ENCODE measurements at regions not wholly inside any gene's neighbourhood (a gene's known extent, or its start where the extent isn't known, plus 50 kb on each side); places are given as distances from the start of the nearest gene placed in this dataset.
"Not testable (repeated sequence)": the region's sequence is repeated elsewhere in the genome, so short reads cannot be mapped to it uniquely, and the experiment has no call there.

GRCh38 chr4:14165222-14165920 is 537.8 kb upstream of the BOD1L1 start:
- no peak for DNase-seq

- no peak for DNase-seq
These were observed 540.5 kb upstream of the BOD1L1 start for GRCh38 chr4:14167876-14168510.

- peak in 5 of 51 donors; percentile 1 to 10 (median 2) for DNase-seq
These were observed 541.4 kb upstream of the BOD1L1 start for GRCh38 chr4:14168919-14169318.

GRCh38 chr4:14169460-14169859 is 541.9 kb upstream of the BOD1L1 start:
- DNase-seq, result no peak

GRCh38 chr4:14169940-14170339 is 542.4 kb upstream of the BOD1L1 start:
- not testable (repeated sequence) for DNase-seq

GRCh38 chr4:14176613-14177012 is 549.1 kb upstream of the BOD1L1 start:
- no peak for DNase-seq

- no peak for DNase-seq
These were observed 550.5 kb upstream of the BOD1L1 start for GRCh38 chr4:14177987-14178386.

GRCh38 chr4:14178421-14178820 is 550.9 kb upstream of the BOD1L1 start:
- DNase-seq, result no peak

- DNase-seq, result no peak
These were observed 552.6 kb upstream of the BOD1L1 start for GRCh38 chr4:14180166-14180565.

GRCh38 chr4:14180983-14181601 is 553.6 kb upstream of the BOD1L1 start:
- no peak for DNase-seq

- no peak for DNase-seq
These were observed 554.6 kb upstream of the BOD1L1 start for GRCh38 chr4:14182148-14182547.

- peak in 9 of 51 donors; percentile 0 to 15 (median 10) for DNase-seq
These were observed 556.7 kb upstream of the BOD1L1 start for GRCh38 chr4:14184265-14184664.

- DNase-seq, result no peak
These were observed 557.2 kb upstream of the BOD1L1 start for GRCh38 chr4:14184767-14185166.

- DNase-seq, result no peak
These were observed 560.7 kb upstream of the BOD1L1 start for GRCh38 chr4:14188214-14188613.

GRCh38 chr4:14193601-14194000 is 566.1 kb upstream of the BOD1L1 start:
- no peak for DNase-seq

GRCh38 chr4:14196131-14196530 is 568.6 kb upstream of the BOD1L1 start:
- peak in 8 of 51 donors; percentile 1 to 13 (median 6) for DNase-seq

- no peak for DNase-seq
These were observed 587.7 kb upstream of the BOD1L1 start for GRCh38 chr4:14215116-14215770.

- no peak for DNase-seq
These were observed 589.9 kb upstream of the BOD1L1 start for GRCh38 chr4:14217401-14217800.

- peak in 39 of 51 donors; percentile 3 to 86 (median 44) for DNase-seq
These were observed 591.1 kb upstream of the BOD1L1 start for GRCh38 chr4:14218641-14219040.

GRCh38 chr4:14221176-14221575 is 593.7 kb upstream of the BOD1L1 start:
- no peak for DNase-seq

- DNase-seq, result no peak
These were observed 595.0 kb upstream of the BOD1L1 start for GRCh38 chr4:14222377-14223029.

GRCh38 chr4:14223461-14223860 is 595.9 kb upstream of the BOD1L1 start:
- DNase-seq, result no peak

All from hypothalamus (tissue), 51 donors.